ENCODE measurements at regions not wholly inside any gene's neighbourhood (a gene's known extent, or its start where the extent isn't known, plus 50 kb on each side); places are given as distances from the start of the nearest gene placed in this dataset.
"Not testable (repeated sequence)": the region's sequence is repeated elsewhere in the genome, so short reads cannot be mapped to it uniquely, and the experiment has no call there.

DNA sequence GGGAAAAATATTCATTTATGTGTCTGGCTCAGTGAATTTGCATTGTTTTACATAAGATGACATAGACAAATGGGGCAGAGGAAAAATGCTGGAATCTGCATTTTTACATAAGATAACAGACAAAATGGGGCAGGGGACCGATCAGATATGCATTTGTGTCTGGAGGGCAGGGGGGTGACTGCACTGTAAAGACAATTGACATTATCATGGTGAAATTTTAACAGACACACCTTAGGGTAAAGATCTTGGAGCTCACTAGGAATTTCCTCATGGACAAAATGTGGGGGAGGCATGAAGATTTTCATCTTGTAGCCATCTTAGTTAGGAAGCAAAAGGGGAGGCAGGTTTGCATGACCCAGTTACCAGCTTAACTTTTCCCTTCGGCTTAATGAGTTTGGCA is 51.4 kb upstream of the GOLGA8O start:
- TF ChIP-seq, protein P1, sequence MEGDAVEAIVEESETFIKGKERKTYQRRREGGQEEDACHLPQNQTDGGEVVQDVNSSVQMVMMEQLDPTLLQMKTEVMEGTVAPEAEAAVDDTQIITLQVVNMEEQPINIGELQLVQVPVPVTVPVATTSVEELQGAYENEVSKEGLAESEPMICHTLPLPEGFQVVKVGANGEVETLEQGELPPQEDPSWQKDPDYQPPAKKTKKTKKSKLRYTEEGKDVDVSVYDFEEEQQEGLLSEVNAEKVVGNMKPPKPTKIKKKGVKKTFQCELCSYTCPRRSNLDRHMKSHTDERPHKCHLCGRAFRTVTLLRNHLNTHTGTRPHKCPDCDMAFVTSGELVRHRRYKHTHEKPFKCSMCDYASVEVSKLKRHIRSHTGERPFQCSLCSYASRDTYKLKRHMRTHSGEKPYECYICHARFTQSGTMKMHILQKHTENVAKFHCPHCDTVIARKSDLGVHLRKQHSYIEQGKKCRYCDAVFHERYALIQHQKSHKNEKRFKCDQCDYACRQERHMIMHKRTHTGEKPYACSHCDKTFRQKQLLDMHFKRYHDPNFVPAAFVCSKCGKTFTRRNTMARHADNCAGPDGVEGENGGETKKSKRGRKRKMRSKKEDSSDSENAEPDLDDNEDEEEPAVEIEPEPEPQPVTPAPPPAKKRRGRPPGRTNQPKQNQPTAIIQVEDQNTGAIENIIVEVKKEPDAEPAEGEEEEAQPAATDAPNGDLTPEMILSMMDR (IDR thresholded peaks at IDR 0.05) = not testable (repeated sequence)
- TF ChIP-seq EZH2, EZH2phosphoT487 (IDR thresholded peaks at IDR 0.05): not testable (repeated sequence)

Measured in neural progenitor cell (in vitro differentiated cells).